ENCODE measurements at regions not wholly inside any gene's neighbourhood (a gene's known extent, or its start where the extent isn't known, plus 50 kb on each side); places are given as distances from the start of the nearest gene placed in this dataset.

GRCh38 chr5:124192716-124193115 lies 553.7 kb downstream of the ZNF608 start:
- DNase-seq (ENCODE audit: low spot score) = no peak
- TF ChIP-seq, protein P1, sequence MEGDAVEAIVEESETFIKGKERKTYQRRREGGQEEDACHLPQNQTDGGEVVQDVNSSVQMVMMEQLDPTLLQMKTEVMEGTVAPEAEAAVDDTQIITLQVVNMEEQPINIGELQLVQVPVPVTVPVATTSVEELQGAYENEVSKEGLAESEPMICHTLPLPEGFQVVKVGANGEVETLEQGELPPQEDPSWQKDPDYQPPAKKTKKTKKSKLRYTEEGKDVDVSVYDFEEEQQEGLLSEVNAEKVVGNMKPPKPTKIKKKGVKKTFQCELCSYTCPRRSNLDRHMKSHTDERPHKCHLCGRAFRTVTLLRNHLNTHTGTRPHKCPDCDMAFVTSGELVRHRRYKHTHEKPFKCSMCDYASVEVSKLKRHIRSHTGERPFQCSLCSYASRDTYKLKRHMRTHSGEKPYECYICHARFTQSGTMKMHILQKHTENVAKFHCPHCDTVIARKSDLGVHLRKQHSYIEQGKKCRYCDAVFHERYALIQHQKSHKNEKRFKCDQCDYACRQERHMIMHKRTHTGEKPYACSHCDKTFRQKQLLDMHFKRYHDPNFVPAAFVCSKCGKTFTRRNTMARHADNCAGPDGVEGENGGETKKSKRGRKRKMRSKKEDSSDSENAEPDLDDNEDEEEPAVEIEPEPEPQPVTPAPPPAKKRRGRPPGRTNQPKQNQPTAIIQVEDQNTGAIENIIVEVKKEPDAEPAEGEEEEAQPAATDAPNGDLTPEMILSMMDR (IDR thresholded peaks at IDR 0.05; ENCODE audit: extremely low read depth, insufficient read depth, missing control alignments) = no peak
- in situ Hi-C loops (cut with MboI; ENCODE audit: low pct_unique_long_range_greater_than_20kb, low sequenced_read_pairs, unreplicated experiment) = no loop called here

DNA sequence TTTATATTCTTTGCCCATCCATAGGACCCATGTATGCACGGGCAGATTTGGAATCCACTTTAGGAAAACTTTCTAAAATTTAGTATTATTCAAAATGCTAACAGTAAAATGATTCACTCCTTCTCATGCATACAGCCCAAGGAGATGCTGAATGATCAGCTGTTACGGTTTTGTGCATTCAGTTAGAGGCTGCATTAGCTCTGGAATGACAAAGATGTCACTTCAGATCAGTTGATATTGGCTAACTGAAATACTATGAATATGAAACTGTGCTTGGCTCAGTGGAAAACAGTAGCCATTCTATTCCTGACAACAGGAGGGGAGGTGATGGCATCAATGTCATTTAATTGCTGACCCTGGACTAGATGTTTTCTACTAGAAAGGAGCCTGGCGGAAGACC lies 560.7 kb downstream of the ZNF608 start:
- in situ Hi-C loops (cut with MboI; ENCODE audit: low pct_unique_long_range_greater_than_20kb, low sequenced_read_pairs, unreplicated experiment) = no loop called here
- TF ChIP-seq, protein P1 (IDR thresholded peaks at IDR 0.05; ENCODE audit: extremely low read depth, insufficient read depth, missing control alignments) = no peak
- DNase-seq (ENCODE audit: low spot score) = no peak

- in situ Hi-C loops (cut with MboI; ENCODE audit: low pct_unique_long_range_greater_than_20kb, low sequenced_read_pairs, unreplicated experiment) = no loop called here
- no peak for DNase-seq (ENCODE audit: low spot score)
- TF ChIP-seq, protein P1 (IDR thresholded peaks at IDR 0.05; ENCODE audit: extremely low read depth, insufficient read depth, missing control alignments) = no peak
These were observed 564.3 kb downstream of the ZNF608 start for GRCh38 chr5:124182133-124182532.

- in situ Hi-C loops (cut with MboI; ENCODE audit: low pct_unique_long_range_greater_than_20kb, low sequenced_read_pairs, unreplicated experiment) = no loop called here
- DNase-seq (ENCODE audit: low spot score) = no peak
- TF ChIP-seq, protein P1 (IDR thresholded peaks at IDR 0.05; ENCODE audit: extremely low read depth, insufficient read depth, missing control alignments) = no peak
These were observed 565.5 kb downstream of the ZNF608 start for GRCh38 chr5:124180875-124181461.

DNA sequence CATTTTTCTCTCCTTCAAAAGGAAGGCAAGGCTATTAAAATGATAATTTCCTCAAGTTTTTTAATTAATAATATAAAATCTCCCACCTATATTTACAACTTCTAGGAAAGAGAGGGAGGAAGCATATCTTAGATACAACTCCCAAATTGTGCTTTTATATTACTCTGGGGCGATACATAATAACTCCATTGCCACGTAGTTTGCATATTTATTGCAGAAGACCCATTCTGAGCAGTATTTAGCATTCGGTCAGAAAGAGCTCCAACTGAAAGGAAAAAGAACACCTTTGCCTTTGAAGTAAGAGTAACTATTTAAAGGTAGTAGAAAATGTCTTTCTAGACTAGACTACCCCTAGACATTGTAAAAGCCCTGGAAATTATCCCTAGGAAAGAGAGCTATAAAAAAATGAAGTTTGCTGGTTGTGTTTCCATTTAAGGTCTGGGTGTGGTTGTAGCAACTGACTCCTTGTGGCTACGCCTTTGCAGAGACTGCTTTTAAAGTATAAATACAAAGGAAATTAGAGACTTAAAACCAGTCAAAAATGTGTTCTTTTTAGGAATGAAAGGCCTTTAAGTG lies 566.1 kb downstream of the ZNF608 start:
- in situ Hi-C loops (cut with MboI; ENCODE audit: low pct_unique_long_range_greater_than_20kb, low sequenced_read_pairs, unreplicated experiment) = no loop called here
- TF ChIP-seq, protein P1 (IDR thresholded peaks at IDR 0.05; ENCODE audit: extremely low read depth, insufficient read depth, missing control alignments) = no peak
- no peak for DNase-seq (ENCODE audit: low spot score)

GRCh38 chr5:124179819-124180218 lies 566.6 kb downstream of the ZNF608 start:
- TF ChIP-seq, protein P1 (IDR thresholded peaks at IDR 0.05; ENCODE audit: extremely low read depth, insufficient read depth, missing control alignments) = no peak
- in situ Hi-C loops (cut with MboI; ENCODE audit: low pct_unique_long_range_greater_than_20kb, low sequenced_read_pairs, unreplicated experiment) = no loop called here
- DNase-seq (ENCODE audit: low spot score) = no peak
